ENCODE measurements at regions not wholly inside any gene's neighbourhood (a gene's known extent, or its start where the extent isn't known, plus 50 kb on each side); places are given as distances from the start of the nearest gene placed in this dataset.

DNA sequence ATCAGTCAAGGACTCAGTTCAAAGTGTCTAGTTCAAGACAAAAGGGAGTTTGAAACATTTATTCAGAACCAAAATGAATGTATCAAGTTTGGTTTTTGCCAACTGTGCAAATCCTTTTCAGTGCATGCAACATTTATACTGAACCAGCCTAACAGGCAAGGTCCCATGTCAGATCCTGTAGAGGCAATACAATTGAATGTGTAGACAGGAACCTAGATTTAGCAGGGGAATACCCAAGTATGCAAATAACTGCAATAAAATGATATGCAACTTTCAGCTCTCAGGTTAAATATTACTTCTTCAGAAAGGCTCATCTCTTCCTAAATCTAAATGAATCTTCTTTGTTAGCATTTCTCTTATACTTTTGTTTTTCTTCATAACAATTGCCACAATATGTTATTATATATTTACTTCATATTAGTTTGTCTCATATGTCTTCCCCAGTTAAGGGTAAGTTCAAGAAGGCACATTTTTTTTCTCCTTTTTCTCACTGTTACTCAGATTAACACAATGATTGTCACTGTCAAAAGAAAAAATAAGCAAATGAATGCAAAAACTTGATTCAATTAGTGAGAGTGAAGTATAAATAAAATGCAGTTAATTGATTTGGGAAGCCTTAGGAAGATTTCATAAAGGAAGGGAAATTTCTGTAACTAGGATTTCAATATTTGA, 163.9 kb upstream of the RASA1 start:
- Histone ChIP-seq H3K27me3 (ENCODE audit: control insufficient read depth in 2 of 2, insufficient read depth in 2 of 2, low read length in 2 of 2) (no peaks in the 10 kb centered on the region), H3K4me3 (ENCODE audit: low read length in 2 of 2) (no peak overlapping the region), H3K36me3 (ENCODE audit: control insufficient read depth in 2 of 2, insufficient read depth in 2 of 2, low read length in 2 of 2) (no peaks in the 10 kb centered on the region), H3K4me1 (ENCODE audit: control insufficient read depth in 2 of 2, insufficient read depth in 2 of 2, low read length in 2 of 2) (peaks cover 16 to 35% of the 10 kb centered on the region in 2 donors), H3K9me3 (ENCODE audit: control insufficient read depth in 2 of 2, low read length in 2 of 2) (no peaks in the 10 kb centered on the region), H3K9ac (ENCODE audit: low read depth in 1 of 2, low read length in 2 of 2) (no peak overlapping the region), H3K27ac (ENCODE audit: low read depth in 2 of 2, low read length in 2 of 2) (peak overlapping the region in 1 of 2 donors; percentile 27)

- Histone ChIP-seq H3K4me1 (ENCODE audit: control insufficient read depth in 2 of 2, insufficient read depth in 2 of 2, low read length in 2 of 2) (peaks cover 9 to 21% of the 10 kb centered on the region in 2 donors), H3K4me3 (ENCODE audit: low read length in 2 of 2) (no peak overlapping the region), H3K36me3 (ENCODE audit: control insufficient read depth in 2 of 2, insufficient read depth in 2 of 2, low read length in 2 of 2) (no peaks in the 10 kb centered on the region), H3K27me3 (ENCODE audit: control insufficient read depth in 2 of 2, insufficient read depth in 2 of 2, low read length in 2 of 2) (no peaks in the 10 kb centered on the region), H3K9ac (ENCODE audit: low read depth in 1 of 2, low read length in 2 of 2) (no peak overlapping the region), H3K27ac (ENCODE audit: low read depth in 2 of 2, low read length in 2 of 2) (no peak overlapping the region), H3K9me3 (ENCODE audit: control insufficient read depth in 2 of 2, low read length in 2 of 2) (no peaks in the 10 kb centered on the region)
Measured at GRCh38 chr5:87105577-87105976, 162.1 kb upstream of the RASA1 start.

DNA sequence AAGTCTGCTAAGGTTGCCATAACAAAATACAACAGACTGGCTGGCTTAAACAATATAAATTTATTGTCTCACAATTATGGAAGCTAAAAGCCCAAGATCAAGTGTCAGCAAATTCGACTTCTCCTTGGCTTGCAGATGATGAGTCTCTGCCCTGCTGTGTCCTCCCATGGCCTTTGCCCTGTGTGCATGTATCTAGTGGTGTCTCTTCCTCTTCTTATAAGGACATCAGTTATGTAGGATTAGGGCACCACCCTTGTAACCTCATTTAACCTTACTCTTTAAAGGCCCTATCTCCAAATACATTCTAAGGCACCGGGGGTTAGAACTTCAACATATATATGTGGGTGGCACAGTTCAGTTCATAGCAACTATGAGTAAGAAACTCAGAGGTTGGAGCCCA, 157.9 kb upstream of the RASA1 start:
- Histone ChIP-seq H3K36me3 (ENCODE audit: control insufficient read depth in 2 of 2, insufficient read depth in 2 of 2, low read length in 2 of 2) (no peaks in the 10 kb centered on the region), H3K4me3 (ENCODE audit: low read length in 2 of 2) (no peak overlapping the region), H3K9me3 (ENCODE audit: control insufficient read depth in 2 of 2, low read length in 2 of 2) (no peaks in the 10 kb centered on the region), H3K9ac (ENCODE audit: low read depth in 1 of 2, low read length in 2 of 2) (no peak overlapping the region), H3K4me1 (ENCODE audit: control insufficient read depth in 2 of 2, insufficient read depth in 2 of 2, low read length in 2 of 2) (no peaks in the 10 kb centered on the region), H3K27me3 (ENCODE audit: control insufficient read depth in 2 of 2, insufficient read depth in 2 of 2, low read length in 2 of 2) (no peaks in the 10 kb centered on the region), H3K27ac (ENCODE audit: low read depth in 2 of 2, low read length in 2 of 2) (no peak overlapping the region)

- Histone ChIP-seq H3K27me3 (ENCODE audit: control insufficient read depth in 2 of 2, insufficient read depth in 2 of 2, low read length in 2 of 2) (no peaks in the 10 kb centered on the region), H3K9me3 (ENCODE audit: control insufficient read depth in 2 of 2, low read length in 2 of 2) (no peaks in the 10 kb centered on the region), H3K36me3 (ENCODE audit: control insufficient read depth in 2 of 2, insufficient read depth in 2 of 2, low read length in 2 of 2) (no peaks in the 10 kb centered on the region), H3K27ac (ENCODE audit: low read depth in 2 of 2, low read length in 2 of 2) (no peak overlapping the region), H3K4me3 (ENCODE audit: low read length in 2 of 2) (no peak overlapping the region), H3K4me1 (ENCODE audit: control insufficient read depth in 2 of 2, insufficient read depth in 2 of 2, low read length in 2 of 2) (no peaks in the 10 kb centered on the region), H3K9ac (ENCODE audit: low read depth in 1 of 2, low read length in 2 of 2) (no peak overlapping the region)
Measured at GRCh38 chr5:87110721-87111120, 157.0 kb upstream of the RASA1 start.

DNA sequence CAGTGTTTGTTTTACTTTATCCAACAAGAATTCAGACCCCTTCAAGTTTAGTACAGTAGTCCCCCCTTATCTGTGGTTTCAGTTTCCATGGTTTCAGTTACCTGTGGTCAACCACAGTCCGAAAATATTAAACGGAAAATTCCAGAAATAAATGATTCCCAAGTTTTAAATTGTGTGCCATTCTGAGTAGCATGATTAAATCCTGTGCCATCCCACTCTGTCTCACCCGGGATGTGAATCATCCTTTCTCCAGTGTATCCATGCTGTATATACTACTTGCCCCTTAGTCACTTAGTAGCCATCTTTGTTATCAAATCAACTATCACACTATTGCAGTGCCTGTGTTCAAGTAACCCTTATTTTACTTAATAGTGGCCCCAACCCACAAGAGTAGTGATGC, 153.8 kb upstream of the RASA1 start:
- H3K9ac ChIP-seq (ENCODE audit: low read depth in 1 of 2, low read length in 2 of 2), result no peak overlapping the region
- H3K4me1 ChIP-seq (ENCODE audit: control insufficient read depth in 2 of 2, insufficient read depth in 2 of 2, low read length in 2 of 2), result no peaks in the 10 kb centered on the region
- H3K36me3 ChIP-seq (ENCODE audit: control insufficient read depth in 2 of 2, insufficient read depth in 2 of 2, low read length in 2 of 2), result no peaks in the 10 kb centered on the region
- no peak overlapping the region for H3K27ac ChIP-seq (ENCODE audit: low read depth in 2 of 2, low read length in 2 of 2)
- no peaks in the 10 kb centered on the region for H3K9me3 ChIP-seq (ENCODE audit: control insufficient read depth in 2 of 2, low read length in 2 of 2)
- no peak overlapping the region for H3K4me3 ChIP-seq (ENCODE audit: low read length in 2 of 2)
- H3K27me3 ChIP-seq (ENCODE audit: control insufficient read depth in 2 of 2, insufficient read depth in 2 of 2, low read length in 2 of 2), result no peaks in the 10 kb centered on the region

DNA sequence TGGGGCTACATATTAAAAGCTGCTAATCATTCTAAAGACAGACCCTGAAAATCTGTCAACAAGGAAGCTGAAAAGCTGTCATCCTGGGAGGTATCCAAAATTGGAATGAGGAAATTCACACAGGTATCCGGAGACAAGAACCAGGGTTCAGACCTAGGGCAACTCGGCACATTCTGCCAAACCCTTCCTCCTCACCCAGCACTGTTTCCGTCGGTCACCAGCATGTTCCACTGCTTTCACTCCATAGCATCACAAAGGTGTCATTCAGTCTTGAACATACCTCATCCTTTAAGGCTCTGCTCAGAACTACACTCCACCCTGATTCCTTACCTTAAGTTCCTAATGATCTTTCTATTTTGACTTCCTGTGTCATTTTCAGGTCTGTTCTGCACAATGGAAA, 153.1 kb upstream of the RASA1 start:
- Histone ChIP-seq H3K4me1 (ENCODE audit: control insufficient read depth in 2 of 2, insufficient read depth in 2 of 2, low read length in 2 of 2) (no peaks in the 10 kb centered on the region), H3K4me3 (ENCODE audit: low read length in 2 of 2) (no peak overlapping the region)

DNA sequence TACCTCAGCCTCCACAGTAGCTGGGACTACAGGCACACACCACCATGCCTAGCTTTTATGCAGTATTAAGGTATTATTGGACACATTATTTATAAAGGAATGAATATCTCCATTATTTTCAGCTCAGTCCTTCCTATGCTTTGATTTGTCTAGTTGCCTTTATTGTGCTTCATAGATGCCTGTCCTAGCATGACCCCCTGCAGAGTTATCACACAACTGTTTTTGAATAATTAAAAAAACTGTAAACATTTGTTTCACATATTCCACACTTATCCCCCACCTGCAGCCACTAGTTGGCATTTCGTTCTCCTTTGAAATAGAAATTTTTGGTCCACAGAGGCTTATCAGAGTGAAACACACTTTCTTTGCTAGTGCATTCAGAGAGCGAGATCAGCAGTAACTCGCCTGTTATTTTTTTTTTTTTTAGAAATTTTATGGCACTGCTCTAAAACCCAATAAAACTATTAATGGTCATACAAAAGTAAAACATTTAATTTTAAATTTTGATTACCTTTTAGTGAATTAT, 151.8 kb upstream of the RASA1 start:
- Histone ChIP-seq H3K27ac (ENCODE audit: low read depth in 2 of 2, low read length in 2 of 2) (no peak overlapping the region), H3K4me1 (ENCODE audit: control insufficient read depth in 2 of 2, insufficient read depth in 2 of 2, low read length in 2 of 2) (peaks cover 0 to 4% of the 10 kb centered on the region in 2 donors), H3K9me3 (ENCODE audit: control insufficient read depth in 2 of 2, low read length in 2 of 2) (no peaks in the 10 kb centered on the region), H3K27me3 (ENCODE audit: control insufficient read depth in 2 of 2, insufficient read depth in 2 of 2, low read length in 2 of 2) (no peaks in the 10 kb centered on the region), H3K9ac (ENCODE audit: low read depth in 1 of 2, low read length in 2 of 2) (no peak overlapping the region), H3K36me3 (ENCODE audit: control insufficient read depth in 2 of 2, insufficient read depth in 2 of 2, low read length in 2 of 2) (no peaks in the 10 kb centered on the region), H3K4me3 (ENCODE audit: low read length in 2 of 2) (no peak overlapping the region)

More for the DNA sequence above, 153.1 kb upstream of the RASA1 start:
- no peaks in the 10 kb centered on the region for H3K9me3 ChIP-seq (ENCODE audit: control insufficient read depth in 2 of 2, low read length in 2 of 2)
- H3K9ac ChIP-seq (ENCODE audit: low read depth in 1 of 2, low read length in 2 of 2), result no peak overlapping the region
- no peaks in the 10 kb centered on the region for H3K36me3 ChIP-seq (ENCODE audit: control insufficient read depth in 2 of 2, insufficient read depth in 2 of 2, low read length in 2 of 2)
- H3K27me3 ChIP-seq (ENCODE audit: control insufficient read depth in 2 of 2, insufficient read depth in 2 of 2, low read length in 2 of 2), result no peaks in the 10 kb centered on the region
- H3K27ac ChIP-seq (ENCODE audit: low read depth in 2 of 2, low read length in 2 of 2), result no peak overlapping the region

GRCh38 chr5:87116825-87117512, 150.7 kb upstream of the RASA1 start:
- Histone ChIP-seq H3K27ac (ENCODE audit: low read depth in 2 of 2, low read length in 2 of 2) (no peak overlapping the region), H3K36me3 (ENCODE audit: control insufficient read depth in 2 of 2, insufficient read depth in 2 of 2, low read length in 2 of 2) (no peaks in the 10 kb centered on the region), H3K4me3 (ENCODE audit: low read length in 2 of 2) (no peak overlapping the region), H3K9me3 (ENCODE audit: control insufficient read depth in 2 of 2, low read length in 2 of 2) (no peaks in the 10 kb centered on the region), H3K9ac (ENCODE audit: low read depth in 1 of 2, low read length in 2 of 2) (no peak overlapping the region), H3K4me1 (ENCODE audit: control insufficient read depth in 2 of 2, insufficient read depth in 2 of 2, low read length in 2 of 2) (peaks cover 0 to 4% of the 10 kb centered on the region in 2 donors), H3K27me3 (ENCODE audit: control insufficient read depth in 2 of 2, insufficient read depth in 2 of 2, low read length in 2 of 2) (no peaks in the 10 kb centered on the region)

DNA sequence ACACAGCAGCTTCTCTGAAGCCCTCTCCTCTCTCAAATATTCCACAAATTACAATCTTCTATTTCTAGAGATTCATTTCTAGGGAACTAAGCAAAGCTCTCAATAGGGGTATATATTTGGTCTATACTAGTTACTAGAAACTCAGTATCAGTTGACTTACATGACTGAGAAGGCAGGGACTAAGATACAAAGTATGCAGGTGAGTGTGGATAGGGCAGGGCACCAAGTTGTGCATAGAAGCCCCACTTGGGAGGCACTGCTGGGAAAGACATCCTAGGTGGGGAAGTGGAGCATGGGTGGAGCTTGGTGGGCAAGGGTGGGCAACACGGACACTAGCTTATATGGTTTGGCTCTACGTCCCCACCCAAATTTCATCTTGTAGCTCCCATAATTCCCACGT, 148.1 kb upstream of the RASA1 start:
- H3K27me3 ChIP-seq (ENCODE audit: control insufficient read depth in 2 of 2, insufficient read depth in 2 of 2, low read length in 2 of 2), result no peaks in the 10 kb centered on the region
- H3K4me1 ChIP-seq (ENCODE audit: control insufficient read depth in 2 of 2, insufficient read depth in 2 of 2, low read length in 2 of 2), result peaks cover 0 to 4% of the 10 kb centered on the region in 2 donors
- no peaks in the 10 kb centered on the region for H3K36me3 ChIP-seq (ENCODE audit: control insufficient read depth in 2 of 2, insufficient read depth in 2 of 2, low read length in 2 of 2)
- no peak overlapping the region for H3K27ac ChIP-seq (ENCODE audit: low read depth in 2 of 2, low read length in 2 of 2)
- H3K9ac ChIP-seq (ENCODE audit: low read depth in 1 of 2, low read length in 2 of 2), result no peak overlapping the region
- H3K4me3 ChIP-seq (ENCODE audit: low read length in 2 of 2), result no peak overlapping the region
- no peaks in the 10 kb centered on the region for H3K9me3 ChIP-seq (ENCODE audit: control insufficient read depth in 2 of 2, low read length in 2 of 2)

- Histone ChIP-seq H3K9me3 (ENCODE audit: control insufficient read depth in 2 of 2, low read length in 2 of 2) (no peaks in the 10 kb centered on the region), H3K27ac (ENCODE audit: low read depth in 2 of 2, low read length in 2 of 2) (peak overlapping the region; percentile 34 to 40), H3K4me3 (ENCODE audit: low read length in 2 of 2) (no peak overlapping the region)
Measured at GRCh38 chr5:87120518-87121303, 147.0 kb upstream of the RASA1 start.

More at GRCh38 chr5:87120518-87121303, 147.0 kb upstream of the RASA1 start:
- H3K27me3 ChIP-seq (ENCODE audit: control insufficient read depth in 2 of 2, insufficient read depth in 2 of 2, low read length in 2 of 2), result no peaks in the 10 kb centered on the region
- H3K4me1 ChIP-seq (ENCODE audit: control insufficient read depth in 2 of 2, insufficient read depth in 2 of 2, low read length in 2 of 2), result peaks cover 0 to 4% of the 10 kb centered on the region in 2 donors
- H3K9ac ChIP-seq (ENCODE audit: low read depth in 1 of 2, low read length in 2 of 2), result no peak overlapping the region
- no peaks in the 10 kb centered on the region for H3K36me3 ChIP-seq (ENCODE audit: control insufficient read depth in 2 of 2, insufficient read depth in 2 of 2, low read length in 2 of 2)

Measured in mucosa of rectum (tissue), 2 donors.